ENCODE measurements at regions not wholly inside any gene's neighbourhood (a gene's known extent, or its start where the extent isn't known, plus 50 kb on each side); places are given as distances from the start of the nearest gene placed in this dataset.

GRCh38 chr9:20255052-20255451, 367.2 kb downstream of the MLLT3 start:
- Histone ChIP-seq H3K9me3 (no peaks in the 10 kb centered on the region), H3K36me3 (no peaks in the 10 kb centered on the region), H3K4me3 (no peak overlapping the region), H3K27ac (no peak overlapping the region), H3K27me3 (no peaks in the 10 kb centered on the region), H3K4me1 (no peaks in the 10 kb centered on the region)
- DNase-seq (no peak), ATAC-seq (no peak)
- TF ChIP-seq CTCF (IDR thresholded peaks at IDR 0.05), result no peak
- intact Hi-C loops (cut with DNase I), result no loop called here

GRCh38 chr9:20253635-20254034, 368.7 kb downstream of the MLLT3 start:
- H3K9me3 ChIP-seq, result no peaks in the 10 kb centered on the region

GRCh38 chr9:20252778-20253177, 369.5 kb downstream of the MLLT3 start:
- Histone ChIP-seq H3K4me1 (no peaks in the 10 kb centered on the region), H3K27ac (no peak overlapping the region), H3K4me3 (no peak overlapping the region), H3K36me3 (no peaks in the 10 kb centered on the region), H3K9me3 (peaks cover 0 to 3% of the 10 kb centered on the region in 2 donors), H3K27me3 (no peaks in the 10 kb centered on the region)
- intact Hi-C loops (cut with DNase I), result no loop called here
- no peak for TF ChIP-seq CTCF (IDR thresholded peaks at IDR 0.05)
- DNase-seq (no peak), ATAC-seq (no peak)

More at GRCh38 chr9:20253635-20254034, 368.7 kb downstream of the MLLT3 start:
- DNase-seq, result no peak
- TF ChIP-seq CTCF (IDR thresholded peaks at IDR 0.05), result no peak
- Histone ChIP-seq H3K4me1 (no peaks in the 10 kb centered on the region), H3K4me3 (no peak overlapping the region), H3K27ac (no peak overlapping the region), H3K27me3 (no peaks in the 10 kb centered on the region), H3K36me3 (no peaks in the 10 kb centered on the region)
- no peak for ATAC-seq
- intact Hi-C loops (cut with DNase I), result no loop called here

GRCh38 chr9:20250791-20251190, 371.5 kb downstream of the MLLT3 start:
- DNase-seq (no peak), ATAC-seq (no peak)
- no peaks in the 10 kb centered on the region for H3K4me1 ChIP-seq
- H3K9me3 ChIP-seq, result peaks cover 0 to 3% of the 10 kb centered on the region in 2 donors
- H3K27ac ChIP-seq, result no peak overlapping the region
- H3K27me3 ChIP-seq, result no peaks in the 10 kb centered on the region
- H3K36me3 ChIP-seq, result no peaks in the 10 kb centered on the region
- intact Hi-C loops (cut with DNase I), result no loop called here
- no peak overlapping the region for H3K4me3 ChIP-seq
- TF ChIP-seq CTCF (IDR thresholded peaks at IDR 0.05), result no peak

- Histone ChIP-seq H3K9me3 (peaks cover 0 to 3% of the 10 kb centered on the region in 2 donors), H3K4me1 (peaks cover 0 to 16% of the 10 kb centered on the region in 2 donors), H3K36me3 (no peaks in the 10 kb centered on the region), H3K4me3 (no peak overlapping the region), H3K27me3 (no peaks in the 10 kb centered on the region), H3K27ac (no peak overlapping the region)
- ATAC-seq, result no peak
- no peak for DNase-seq
- no peak for TF ChIP-seq CTCF (IDR thresholded peaks at IDR 0.05)
- intact Hi-C loops (cut with DNase I), result no loop called here
These were observed 378.0 kb downstream of the MLLT3 start for GRCh38 chr9:20244271-20244670.
